Daoy (cell line): ENCODE measurements at regions not wholly inside any gene's neighbourhood (a gene's known extent, or its start where the extent isn't known, plus 50 kb on each side); places are given as distances from the start of the nearest gene placed in this dataset.
"Not testable (repeated sequence)": the region's sequence is repeated elsewhere in the genome, so short reads cannot be mapped to it uniquely, and the experiment has no call there.

Experiments used
- DNase-seq: peaks from one replicate; pipeline ENCODE4 v3.0.0-alpha.2; 2015; ENCODE audit warnings: low read depth

- DNase-seq = not testable (repeated sequence)
Measured at GRCh38 chr1:195847957-195848875, 760.0 kb downstream of the KCNT2 start.

- no peak for DNase-seq
Measured at GRCh38 chr1:195831789-195832188, 776.5 kb downstream of the KCNT2 start.

GRCh38 chr1:195828325-195828724 lies 779.9 kb downstream of the KCNT2 start:
- DNase-seq = no peak

- no peak for DNase-seq
Measured at GRCh38 chr1:195820925-195821324, 787.3 kb downstream of the KCNT2 start.

GRCh38 chr1:195806060-195806459 lies 802.2 kb downstream of the KCNT2 start:
- no peak for DNase-seq

- DNase-seq = no peak
Measured at GRCh38 chr1:195804547-195804946, 803.7 kb downstream of the KCNT2 start.

- no peak for DNase-seq
Measured at GRCh38 chr1:195799016-195799415, 809.2 kb downstream of the KCNT2 start.

GRCh38 chr1:195794225-195794624 lies 814.0 kb downstream of the KCNT2 start:
- no peak for DNase-seq

GRCh38 chr1:195791796-195792195 lies 816.4 kb downstream of the KCNT2 start:
- no peak for DNase-seq

GRCh38 chr1:195790514-195791168 lies 817.6 kb downstream of the KCNT2 start:
- no peak for DNase-seq

GRCh38 chr1:195789321-195789720 lies 818.9 kb downstream of the KCNT2 start:
- no peak for DNase-seq

GRCh38 chr1:195788721-195789120 lies 819.5 kb downstream of the KCNT2 start:
- no peak for DNase-seq

GRCh38 chr1:195785830-195786229 lies 822.4 kb downstream of the KCNT2 start:
- DNase-seq = no peak

GRCh38 chr1:195773931-195774330 lies 834.3 kb downstream of the KCNT2 start:
- DNase-seq = no peak

GRCh38 chr1:195769461-195769860 lies 838.8 kb downstream of the KCNT2 start:
- no peak for DNase-seq

GRCh38 chr1:195768936-195769335 lies 839.3 kb downstream of the KCNT2 start:
- no peak for DNase-seq

GRCh38 chr1:195768377-195768776 lies 839.9 kb downstream of the KCNT2 start:
- no peak for DNase-seq

GRCh38 chr1:195766709-195767108 lies 841.5 kb downstream of the KCNT2 start:
- no peak for DNase-seq

GRCh38 chr1:195765099-195765498 lies 843.1 kb downstream of the KCNT2 start:
- DNase-seq = no peak

- no peak for DNase-seq
Measured at GRCh38 chr1:195763907-195764374, 844.3 kb downstream of the KCNT2 start.

GRCh38 chr1:195763146-195763906 lies 844.9 kb downstream of the KCNT2 start:
- peak; percentile 4 for DNase-seq

GRCh38 chr1:195761104-195761503 lies 847.1 kb downstream of the KCNT2 start:
- no peak for DNase-seq
